GM23338 (cell line): ENCODE measurements at regions not wholly inside any gene's neighbourhood (a gene's known extent, or its start where the extent isn't known, plus 50 kb on each side); places are given as distances from the start of the nearest gene placed in this dataset.

ENCODE experiments used
- ATAC-seq: fragments of 200-7000 bp; cut with Tn5 transposase; 3 replicates; pipeline ENCODE4 v1.9.1; 2020
- DNase-seq: peaks from one replicate; pipeline ENCODE4 v3.0.0-alpha.2; 2015; ENCODE audit warnings: low spot score
- H2AFZ ChIP-seq: fragments of 200-600 bp; sonication (generic); 2 replicates; pipeline ENCODE4 v1.8.0; 2016; ENCODE audit warnings: antibody characterized with exemption, mild to moderate bottlenecking, moderate library complexity
- H3F3A ChIP-seq: fragments of 200-600 bp; sonication (generic); replicated peaks from 2 replicates; pipeline ENCODE4 v1.8.0; 2017; ENCODE audit warnings: antibody characterized with exemption, mixed run types, low read depth
- H3K27ac ChIP-seq: fragments of 200-600 bp; sonication (generic); 2 replicates; pipeline ENCODE4 v1.6.1; 2016; ENCODE audit warnings: low read depth
- H3K27me3 ChIP-seq: fragments of 200-600 bp; sonication (generic); 2 replicates; pipeline ENCODE4 v1.8.0; 2016; ENCODE audit warnings: mild to moderate bottlenecking, mixed run types, moderate library complexity; ENCODE audit not compliant: insufficient read depth
- H3K36me3 ChIP-seq: fragments of 200-600 bp; sonication (generic); 2 replicates; pipeline ENCODE4 v1.8.0; 2016; ENCODE audit warnings: mild to moderate bottlenecking; ENCODE audit not compliant: insufficient read depth
- H3K4me1 ChIP-seq: fragments of 200-600 bp; sonication (generic); 2 replicates; pipeline ENCODE4 v1.8.0; 2016; ENCODE audit warnings: mild to moderate bottlenecking, moderate library complexity; ENCODE audit not compliant: insufficient read depth
- H3K4me2 ChIP-seq: fragments of 200-600 bp; sonication (generic); 2 replicates; pipeline ENCODE4 v1.7.1; 2017; ENCODE audit warnings: mixed run types
- H3K4me3 ChIP-seq: fragments of 200-600 bp; sonication (generic); 2 replicates; pipeline ENCODE4 v1.6.1; 2016; ENCODE audit warnings: mixed run types
- H3K79me2 ChIP-seq: fragments of 200-600 bp; sonication (generic); replicated peaks from 2 replicates; pipeline ENCODE4 v1.8.0; 2017; ENCODE audit warnings: mild to moderate bottlenecking; ENCODE audit not compliant: insufficient read depth
- H3K9me2 ChIP-seq: fragments of 200-600 bp; sonication (generic); 2 replicates; pipeline ENCODE4 v1.8.0; 2017; ENCODE audit not compliant: insufficient read depth
- H4K20me1 ChIP-seq: fragments of 200-600 bp; sonication (generic); replicated peaks from 2 replicates; pipeline ENCODE4 v1.8.0; 2017; ENCODE audit warnings: mild to moderate bottlenecking; ENCODE audit not compliant: insufficient read depth
- H3K27ac Mint-ChIP-seq: 2 replicates; pipeline ENCODE4 v1.8.0; 2020; ENCODE audit warnings: inconsistent platforms, mild to moderate bottlenecking, moderate library complexity, mixed read lengths
- H3K27me3 Mint-ChIP-seq: 3 replicates; pipeline ENCODE4 v1.8.0; 2022; ENCODE audit warnings: low read depth, mild to moderate bottlenecking, moderate library complexity, mixed read lengths, inconsistent platforms; ENCODE audit not compliant: insufficient read depth, poor library complexity
- H3K36me3 Mint-ChIP-seq: 3 replicates; pipeline ENCODE4 v1.8.0; 2021; ENCODE audit warnings: low read depth, mild to moderate bottlenecking, inconsistent platforms, moderate library complexity, mixed read lengths
- H3K4me1 Mint-ChIP-seq: 3 replicates; pipeline ENCODE4 v1.8.0; 2020; ENCODE audit warnings: mild to moderate bottlenecking, inconsistent platforms, mixed read lengths
- H3K4me3 Mint-ChIP-seq: 3 replicates; pipeline ENCODE4 v1.8.0; 2021; ENCODE audit warnings: moderate library complexity, mild to moderate bottlenecking, inconsistent platforms, mixed read lengths
- H3K9me3 Mint-ChIP-seq: 3 replicates; pipeline ENCODE4 v1.8.0; 2020; ENCODE audit warnings: moderate library complexity, mild to moderate bottlenecking, inconsistent platforms, mixed read lengths
- CREB1 ChIP-seq: fragments of 250-450 bp; sonication (Bioruptor Pico); IDR thresholded peaks from 2 replicates; pipeline ENCODE4 v1.5.0; 2020; ENCODE audit warnings: low read depth, mild to moderate bottlenecking, moderate library complexity
- CTCF ChIP-seq, 2 experiments: fragments of 200-600 bp in 1 of 2; sonication (generic) in 1 of 2; conservative IDR thresholded peaks; 2 replicates each; pipeline versions ENCODE4 v1.5.1 to v1.6.1; 2016 to 2017; ENCODE audit warnings: antibody characterized with exemption in 2 of 2, low read depth in 2 of 2, mild to moderate bottlenecking in 2 of 2, moderate library complexity in 1 of 2
- ETS1 ChIP-seq: IDR thresholded peaks from 2 replicates; pipeline ENCODE4 v1.6.1; 2016; ENCODE audit warnings: antibody characterized with exemption
- EZH2phosphoT487 ChIP-seq: fragments of 200-600 bp; sonication (generic); IDR thresholded peaks from one replicate; pipeline ENCODE4 v1.8.1; 2018; ENCODE audit warnings: antibody characterized with exemption; ENCODE audit not compliant: unreplicated experiment
- JUNB ChIP-seq: IDR thresholded peaks from one replicate; pipeline ENCODE4 v1.6.1; 2016; ENCODE audit warnings: antibody characterized with exemption; ENCODE audit not compliant: unreplicated experiment
- POLR2AphosphoS5 ChIP-seq: IDR thresholded peaks from 2 replicates; pipeline ENCODE4 v1.6.1; 2016; ENCODE audit warnings: antibody characterized with exemption, low read depth
- REST ChIP-seq: IDR thresholded peaks from one replicate; pipeline ENCODE4 v1.6.1; 2018; ENCODE audit warnings: antibody characterized with exemption; ENCODE audit not compliant: unreplicated experiment
- STAT1 ChIP-seq: IDR thresholded peaks from one replicate; pipeline ENCODE4 v1.6.1; 2016; ENCODE audit warnings: antibody characterized with exemption; ENCODE audit not compliant: unreplicated experiment
- ZNF114 ChIP-seq: fragments of 250-450 bp; sonication (Bioruptor Pico); IDR thresholded peaks from 2 replicates; pipeline ENCODE4 v1.5.0; 2020; ENCODE audit warnings: mild to moderate bottlenecking, moderate library complexity
- ZNF331 ChIP-seq: fragments of 250-450 bp; sonication (Bioruptor Pico); IDR thresholded peaks from 2 replicates; pipeline ENCODE4 v1.5.0; 2020; ENCODE audit warnings: low read depth, mild to moderate bottlenecking, moderate library complexity

- TF ChIP-seq REST = no peak
- no peak for TF ChIP-seq CTCF (conservative IDR thresholded peaks at IDR 0.05; ENCODE audit: low read depth in 2 of 2)
- TF ChIP-seq EZH2phosphoT487 = no peak
- no peak for TF ChIP-seq ZNF114
- TF ChIP-seq ZNF331 (CRISPR knock-in tag) = no peak
- no peak for TF ChIP-seq STAT1
- TF ChIP-seq CREB1 = no peak
- TF ChIP-seq POLR2AphosphoS5 = no peak
- TF ChIP-seq JUNB = no peak
These were observed 608.2 kb upstream of the DAB2 start (continued) for GRCh38 chr5:40033009-40033408.

DNA sequence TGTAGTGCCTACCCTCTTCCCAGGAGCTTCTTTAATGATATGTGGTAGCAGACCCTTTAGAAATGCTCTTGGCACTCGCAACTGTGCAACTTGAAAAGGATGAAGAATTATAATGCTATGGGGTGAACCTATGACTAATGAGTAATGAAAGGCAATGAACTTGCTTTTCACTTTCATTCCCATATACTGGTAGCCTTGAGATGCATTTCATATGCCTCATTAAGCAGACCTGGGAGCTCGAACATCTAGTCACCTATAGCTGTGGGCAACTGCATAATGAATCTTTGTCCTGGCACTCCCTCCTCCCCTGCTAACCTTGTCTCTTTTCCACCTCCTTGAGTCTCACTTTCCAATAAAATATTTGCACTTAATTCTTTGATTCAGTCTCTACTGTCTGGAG is 605.9 kb upstream of the DAB2 start:
- Histone ChIP-seq H3K27ac (no peak overlapping the region), H3F3A (no peaks in the 10 kb centered on the region), H3K9me2 (no peaks in the 10 kb centered on the region), H3K4me2 (no peak overlapping the region), H3K27me3 (no peaks in the 10 kb centered on the region), H3K4me3 (no peak overlapping the region), H3K36me3 (no peaks in the 10 kb centered on the region), H2AFZ (no peak overlapping the region; the same call in 1 of the 2 replicates), H4K20me1 (no peaks in the 10 kb centered on the region), H3K79me2 (no peaks in the 10 kb centered on the region), H3K4me1 (no peaks in the 10 kb centered on the region)
- ATAC-seq (no peak), DNase-seq (no peak)
- H3K36me3 Mint-ChIP-seq = no peaks in the 10 kb centered on the region
- no peak overlapping the region for H3K4me3 Mint-ChIP-seq
- H3K27me3 Mint-ChIP-seq = no peaks in the 10 kb centered on the region
- H3K27ac Mint-ChIP-seq = no peak overlapping the region
- no peaks in the 10 kb centered on the region; the same call in 2 of the 3 replicates for H3K9me3 Mint-ChIP-seq
- peaks cover 3% of the 10 kb centered on the region for H3K4me1 Mint-ChIP-seq
- no peak for TF ChIP-seq CREB1
- TF ChIP-seq STAT1 = no peak
- no peak for TF ChIP-seq ETS1
- no peak for TF ChIP-seq REST
